ENCODE measurements at regions not wholly inside any gene's neighbourhood (a gene's known extent, or its start where the extent isn't known, plus 50 kb on each side); places are given as distances from the start of the nearest gene placed in this dataset.

DNA sequence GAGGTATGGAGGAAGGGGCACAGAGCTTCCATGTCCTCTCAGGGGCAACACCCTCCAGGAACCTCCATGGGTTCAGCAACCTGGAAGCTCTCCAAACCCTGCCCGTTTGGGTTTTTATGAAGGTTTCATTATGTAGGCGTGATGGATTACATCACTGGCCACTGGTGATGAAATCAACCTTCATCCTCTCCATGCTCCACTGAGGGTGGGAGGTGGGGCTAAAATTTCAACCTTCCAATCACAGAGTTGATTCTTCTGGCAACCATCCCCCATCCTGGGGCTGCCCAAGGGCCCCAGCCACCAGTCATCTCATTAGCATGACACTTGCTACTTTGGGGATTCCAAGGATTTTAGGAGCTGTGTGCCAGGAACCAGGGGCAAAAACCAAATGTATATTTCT, 90.1 kb downstream of the TEX36 start:
- intact Hi-C loops (cut with micrococcal nuclease), result no loop called here
- Histone ChIP-seq H3K36me3 (ENCODE audit: control insufficient read depth in 2 of 2, extremely low read depth in 1 of 2, insufficient read depth in 2 of 2, low read length in 2 of 2) (no peaks in the 10 kb centered on the region), H3K9me3 (replicated peaks; ENCODE audit: control insufficient read depth, insufficient read depth, low read length) (no peaks in the 10 kb centered on the region), H3K79me2 (ENCODE audit: control insufficient read depth, insufficient read depth, low read length) (no peaks in the 10 kb centered on the region), H3K4me2 (ENCODE audit: insufficient read depth, low read length) (no peak overlapping the region), H3K4me3 (replicated peaks in 1 of 3; ENCODE audit: insufficient read depth in 1 of 3, low read depth in 1 of 3, low read length in 3 of 3) (no peak overlapping the region), H3K9ac (replicated peaks; ENCODE audit: extremely low read depth, insufficient read depth, low read length) (no peak overlapping the region), H4K20me1 (replicated peaks; ENCODE audit: control insufficient read depth, extremely low read depth, insufficient read depth, low read length) (no peaks in the 10 kb centered on the region), H3K27ac (ENCODE audit: insufficient read depth, low read depth, low read length) (no peak overlapping the region), H3K27me3 (ENCODE audit: control insufficient read depth in 2 of 2, insufficient read depth in 2 of 2, low read length in 2 of 2) (peaks cover 10 to 11% of the 10 kb centered on the region in 2 experiments), H2AFZ (ENCODE audit: low read depth, low read length) (no peak overlapping the region), H3K4me1 (ENCODE audit: control insufficient read depth, extremely low read depth, insufficient read depth, low read length) (no peaks in the 10 kb centered on the region), H3K9me1 (replicated peaks; ENCODE audit: control insufficient read depth, extremely low read depth, insufficient read depth, low read length) (no peaks in the 10 kb centered on the region)
- POLR2A ChIA-PET, result no interaction called here
- FAIRE-seq (no peak), DNase-seq (ENCODE audit: low read depth, low spot score) (no peak)
- BruUV-seq (replicated peaks), result no TSS peak
- dilution Hi-C loops (cut with MboI; ENCODE audit: extremely low pct_ligation_motif_present, low sequenced_read_pairs), result no loop called here
- TF ChIP-seq JUN (IDR thresholded peaks at IDR 0.05; ENCODE audit: borderline replicate concordance, insufficient read depth, insufficient read length, low read depth), result no peak
- no peak for TF ChIP-seq POLR2A (IDR thresholded peaks at IDR 0.05; ENCODE audit: low read depth, low read length)
- TF ChIP-seq POLR2AphosphoS5 (IDR thresholded peaks at IDR 0.05; ENCODE audit: insufficient read depth, low read depth, low read length), result no peak
- TF ChIP-seq, protein P1, sequence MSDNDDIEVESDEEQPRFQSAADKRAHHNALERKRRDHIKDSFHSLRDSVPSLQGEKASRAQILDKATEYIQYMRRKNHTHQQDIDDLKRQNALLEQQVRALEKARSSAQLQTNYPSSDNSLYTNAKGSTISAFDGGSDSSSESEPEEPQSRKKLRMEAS (IDR thresholded peaks at IDR 0.05; ENCODE audit: insufficient read depth, insufficient read length), result no peak
- TF ChIP-seq MYC (IDR thresholded peaks at IDR 0.05; ENCODE audit: low read depth, low read length), result no peak
- TF ChIP-seq FOS (IDR thresholded peaks at IDR 0.05; ENCODE audit: borderline replicate concordance, insufficient read depth, low read length), result no peak
- no peak for TF ChIP-seq GATA2 (IDR thresholded peaks at IDR 0.05; ENCODE audit: insufficient read depth, insufficient read length, low read depth, low read length)
- no peak for TF ChIP-seq EZH2 (IDR thresholded peaks at IDR 0.05; ENCODE audit: borderline replicate concordance, low read depth, low read length, severe bottlenecking)
- TF ChIP-seq, protein P2, sequence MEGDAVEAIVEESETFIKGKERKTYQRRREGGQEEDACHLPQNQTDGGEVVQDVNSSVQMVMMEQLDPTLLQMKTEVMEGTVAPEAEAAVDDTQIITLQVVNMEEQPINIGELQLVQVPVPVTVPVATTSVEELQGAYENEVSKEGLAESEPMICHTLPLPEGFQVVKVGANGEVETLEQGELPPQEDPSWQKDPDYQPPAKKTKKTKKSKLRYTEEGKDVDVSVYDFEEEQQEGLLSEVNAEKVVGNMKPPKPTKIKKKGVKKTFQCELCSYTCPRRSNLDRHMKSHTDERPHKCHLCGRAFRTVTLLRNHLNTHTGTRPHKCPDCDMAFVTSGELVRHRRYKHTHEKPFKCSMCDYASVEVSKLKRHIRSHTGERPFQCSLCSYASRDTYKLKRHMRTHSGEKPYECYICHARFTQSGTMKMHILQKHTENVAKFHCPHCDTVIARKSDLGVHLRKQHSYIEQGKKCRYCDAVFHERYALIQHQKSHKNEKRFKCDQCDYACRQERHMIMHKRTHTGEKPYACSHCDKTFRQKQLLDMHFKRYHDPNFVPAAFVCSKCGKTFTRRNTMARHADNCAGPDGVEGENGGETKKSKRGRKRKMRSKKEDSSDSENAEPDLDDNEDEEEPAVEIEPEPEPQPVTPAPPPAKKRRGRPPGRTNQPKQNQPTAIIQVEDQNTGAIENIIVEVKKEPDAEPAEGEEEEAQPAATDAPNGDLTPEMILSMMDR (IDR thresholded peaks at IDR 0.05; ENCODE audit: extremely low read depth in 1 of 2, insufficient read depth in 1 of 2, low read depth in 1 of 2, low read length in 2 of 2), result no peak
- CTCF ChIA-PET, result interaction anchor here (1.1 kb wide), 1 partner anchor 14 kb away, joined by 3 read pairs; no protein-coding TSS in a partner anchor
